Retinal pigment epithelial cell (primary cell): ENCODE measurements at regions not wholly inside any gene's neighbourhood (a gene's known extent, or its start where the extent isn't known, plus 50 kb on each side); places are given as distances from the start of the nearest gene placed in this dataset.
"Not testable (repeated sequence)": the region's sequence is repeated elsewhere in the genome, so short reads cannot be mapped to it uniquely, and the experiment has no call there.

Experiments used
- DNase-seq: peaks from one replicate; pipeline ENCODE4 v3.0.0-alpha.2; 2010; ENCODE audit warnings: low read depth
- H3K4me3 ChIP-seq: 2 replicates; pipeline ENCODE4 v1.5.1; 2011; ENCODE audit warnings: mild to moderate bottlenecking, low read length, control low read depth, moderate library complexity
- TF ChIP-seq, protein P1 (sequence below): conservative IDR thresholded peaks from 2 replicates; pipeline ENCODE4 v1.5.1; 2011; ENCODE audit warnings: low read depth, low read length, control low read depth, inconsistent platforms

GRCh38 chr7:96921231-96921630 is 84.1 kb upstream of the DLX6 start:
- H3K4me3 ChIP-seq, result no peak overlapping the region
- DNase-seq, result no peak
- TF ChIP-seq, protein P1, sequence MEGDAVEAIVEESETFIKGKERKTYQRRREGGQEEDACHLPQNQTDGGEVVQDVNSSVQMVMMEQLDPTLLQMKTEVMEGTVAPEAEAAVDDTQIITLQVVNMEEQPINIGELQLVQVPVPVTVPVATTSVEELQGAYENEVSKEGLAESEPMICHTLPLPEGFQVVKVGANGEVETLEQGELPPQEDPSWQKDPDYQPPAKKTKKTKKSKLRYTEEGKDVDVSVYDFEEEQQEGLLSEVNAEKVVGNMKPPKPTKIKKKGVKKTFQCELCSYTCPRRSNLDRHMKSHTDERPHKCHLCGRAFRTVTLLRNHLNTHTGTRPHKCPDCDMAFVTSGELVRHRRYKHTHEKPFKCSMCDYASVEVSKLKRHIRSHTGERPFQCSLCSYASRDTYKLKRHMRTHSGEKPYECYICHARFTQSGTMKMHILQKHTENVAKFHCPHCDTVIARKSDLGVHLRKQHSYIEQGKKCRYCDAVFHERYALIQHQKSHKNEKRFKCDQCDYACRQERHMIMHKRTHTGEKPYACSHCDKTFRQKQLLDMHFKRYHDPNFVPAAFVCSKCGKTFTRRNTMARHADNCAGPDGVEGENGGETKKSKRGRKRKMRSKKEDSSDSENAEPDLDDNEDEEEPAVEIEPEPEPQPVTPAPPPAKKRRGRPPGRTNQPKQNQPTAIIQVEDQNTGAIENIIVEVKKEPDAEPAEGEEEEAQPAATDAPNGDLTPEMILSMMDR, result no peak

- TF ChIP-seq, protein P1, result no peak
- no peak for DNase-seq
- H3K4me3 ChIP-seq, result no peak overlapping the region
Observed at GRCh38 chr7:96921771-96922170, 83.6 kb upstream of the DLX6 start.

GRCh38 chr7:96923345-96923744 is 82.0 kb upstream of the DLX6 start:
- H3K4me3 ChIP-seq, DNase-seq: not testable (repeated sequence)

DNA sequence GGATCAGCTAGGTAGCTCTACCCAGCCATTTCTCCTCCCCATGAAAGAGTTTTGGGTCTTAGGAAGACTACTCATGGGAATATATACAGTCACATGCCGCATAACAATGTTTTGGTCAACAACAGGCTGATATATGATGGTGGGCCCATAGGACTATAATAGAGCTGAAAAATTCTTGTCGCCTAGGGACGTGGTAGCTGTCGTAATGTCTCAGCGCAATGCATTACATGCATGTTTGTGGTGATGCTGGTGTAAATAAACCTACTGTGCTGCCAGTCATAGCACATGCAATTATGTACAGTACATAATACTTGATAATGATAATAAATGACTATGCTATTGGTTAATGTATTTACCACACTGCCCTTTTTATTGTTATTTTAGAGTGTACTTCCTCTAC is 78.2 kb upstream of the DLX6 start:
- H3K4me3 ChIP-seq, result no peak overlapping the region
- TF ChIP-seq, protein P1, result no peak
- no peak for DNase-seq

GRCh38 chr7:96928965-96929364 is 76.4 kb upstream of the DLX6 start:
- TF ChIP-seq, protein P1, result no peak
- no peak for DNase-seq
- H3K4me3 ChIP-seq, result no peak overlapping the region

GRCh38 chr7:96931891-96932290 is 73.5 kb upstream of the DLX6 start:
- TF ChIP-seq, protein P1, result no peak
- DNase-seq, result no peak
- no peak overlapping the region for H3K4me3 ChIP-seq

GRCh38 chr7:96933067-96933645 is 72.2 kb upstream of the DLX6 start:
- H3K4me3 ChIP-seq, result no peak overlapping the region
- no peak for DNase-seq
- TF ChIP-seq, protein P1, result no peak

GRCh38 chr7:96936621-96937020 is 68.7 kb upstream of the DLX6 start:
- TF ChIP-seq, protein P1, result no peak
- no peak overlapping the region for H3K4me3 ChIP-seq
- no peak for DNase-seq
